ENCODE measurements at regions not wholly inside any gene's neighbourhood (a gene's known extent, or its start where the extent isn't known, plus 50 kb on each side); places are given as distances from the start of the nearest gene placed in this dataset.
"Not testable (repeated sequence)": the region's sequence is repeated elsewhere in the genome, so short reads cannot be mapped to it uniquely, and the experiment has no call there.

GRCh38 chr13:67518785-67519184 lies 288.6 kb upstream of the PCDH9 start:
- Mint-ChIP-seq H3K36me3 (no peaks in the 10 kb centered on the region), H3K4me3 (no peak overlapping the region), H3K27me3 (ENCODE audit: low read depth in 2 of 2) (no peaks in the 10 kb centered on the region), H3K27ac (no peak overlapping the region), H3K9me3 (peaks cover 3 to 6% of the 10 kb centered on the region in 2 donors), H3K4me1 (no peaks in the 10 kb centered on the region)
- Histone ChIP-seq H3K36me3 (ENCODE audit: control insufficient read depth, insufficient read depth, low read length) (no peaks in the 10 kb centered on the region), H3K4me1 (ENCODE audit: control insufficient read depth, insufficient read depth, low read length) (no peaks in the 10 kb centered on the region), H3K4me3 (ENCODE audit: low read length) (no peak overlapping the region), H3K9me3 (ENCODE audit: control insufficient read depth, insufficient read depth, low read length) (peaks cover 3% of the 10 kb centered on the region), H3K27me3 (ENCODE audit: control insufficient read depth, insufficient read depth, low read length) (no peaks in the 10 kb centered on the region), H3K27ac (ENCODE audit: low read length) (no peak overlapping the region)
- ATAC-seq (no peak), DNase-seq (no peak)
- no peak for TF ChIP-seq CTCF (IDR thresholded peaks at IDR 0.05)
- WGBS (ENCODE audit: insufficient coverage) = 82% methylated on average over 1 of the region's 1 CpG
- intact Hi-C loops (cut with micrococcal nuclease) = no loop called here

GRCh38 chr13:67515895-67516294 lies 285.8 kb upstream of the PCDH9 start:
- Histone ChIP-seq H3K36me3 (ENCODE audit: control insufficient read depth, insufficient read depth, low read length) (no peaks in the 10 kb centered on the region), H3K27me3 (ENCODE audit: control insufficient read depth, insufficient read depth, low read length) (no peaks in the 10 kb centered on the region), H3K9me3 (ENCODE audit: control insufficient read depth, insufficient read depth, low read length) (peaks cover 3% of the 10 kb centered on the region), H3K4me3 (ENCODE audit: low read length) (no peak overlapping the region), H3K27ac (ENCODE audit: low read length) (no peak overlapping the region), H3K4me1 (ENCODE audit: control insufficient read depth, insufficient read depth, low read length) (no peaks in the 10 kb centered on the region)
- no peak for DNase-seq
- Mint-ChIP-seq H3K4me3 (no peak overlapping the region), H3K27me3 (ENCODE audit: low read depth in 2 of 2) (no peaks in the 10 kb centered on the region), H3K36me3 (no peaks in the 10 kb centered on the region), H3K4me1 (no peaks in the 10 kb centered on the region), H3K9me3 (peaks cover 3 to 4% of the 10 kb centered on the region in 2 donors), H3K27ac (no peak overlapping the region)
- 70% methylated on average over 1 of the region's 1 CpG for WGBS (ENCODE audit: insufficient coverage)
- TF ChIP-seq CTCF (IDR thresholded peaks at IDR 0.05) = no peak
- intact Hi-C loops (cut with micrococcal nuclease) = no loop called here
- no peak for ATAC-seq

GRCh38 chr13:67509018-67509417 lies 278.9 kb upstream of the PCDH9 start:
- H3K9me3 Mint-ChIP-seq = peaks cover 0 to 5% of the 10 kb centered on the region in 2 donors

GRCh38 chr13:67508275-67508674 lies 278.1 kb upstream of the PCDH9 start:
- H3K4me1 Mint-ChIP-seq; H3K4me3 Mint-ChIP-seq; H3K4me3 ChIP-seq (ENCODE audit: low read length); H3K9me3 Mint-ChIP-seq; H3K9me3 ChIP-seq (ENCODE audit: control insufficient read depth, insufficient read depth, low read length); ATAC-seq; H3K27ac ChIP-seq (ENCODE audit: low read length); H3K36me3 ChIP-seq (ENCODE audit: control insufficient read depth, insufficient read depth, low read length); intact Hi-C loops (cut with micrococcal nuclease); H3K27me3 Mint-ChIP-seq (ENCODE audit: low read depth in 2 of 2); DNase-seq; H3K36me3 Mint-ChIP-seq; H3K4me1 ChIP-seq (ENCODE audit: control insufficient read depth, insufficient read depth, low read length); H3K27me3 ChIP-seq (ENCODE audit: control insufficient read depth, insufficient read depth, low read length); H3K27ac Mint-ChIP-seq: not testable (repeated sequence)
- WGBS (ENCODE audit: insufficient coverage) = 54% methylated on average over 1 of the region's 1 CpG

More at GRCh38 chr13:67509018-67509417, 278.9 kb upstream of the PCDH9 start:
- ATAC-seq (no peak), DNase-seq (no peak)
- Mint-ChIP-seq H3K4me1 (no peaks in the 10 kb centered on the region), H3K36me3 (peaks cover 5% of the 10 kb centered on the region), H3K27me3 (ENCODE audit: low read depth in 2 of 2) (no peaks in the 10 kb centered on the region), H3K27ac (no peak overlapping the region), H3K4me3 (no peak overlapping the region)
- no peaks in the 10 kb centered on the region for H3K9me3 ChIP-seq (ENCODE audit: control insufficient read depth, insufficient read depth, low read length)
- no peaks in the 10 kb centered on the region for H3K27me3 ChIP-seq (ENCODE audit: control insufficient read depth, insufficient read depth, low read length)
- 92% methylated on average over 5 of the region's 5 CpGs for WGBS (ENCODE audit: insufficient coverage)
- no peak overlapping the region for H3K4me3 ChIP-seq (ENCODE audit: low read length)
- H3K36me3 ChIP-seq (ENCODE audit: control insufficient read depth, insufficient read depth, low read length) = no peaks in the 10 kb centered on the region
- intact Hi-C loops (cut with micrococcal nuclease) = no loop called here
- TF ChIP-seq CTCF (IDR thresholded peaks at IDR 0.05) = no peak
- H3K4me1 ChIP-seq (ENCODE audit: control insufficient read depth, insufficient read depth, low read length) = no peaks in the 10 kb centered on the region
- H3K27ac ChIP-seq (ENCODE audit: low read length) = no peak overlapping the region

Data from natural killer cell (primary cell).